ENCODE measurements at regions not wholly inside any gene's neighbourhood (a gene's known extent, or its start where the extent isn't known, plus 50 kb on each side); places are given as distances from the start of the nearest gene placed in this dataset.
"Not testable (repeated sequence)": the region's sequence is repeated elsewhere in the genome, so short reads cannot be mapped to it uniquely, and the experiment has no call there.

GRCh38 chr1:10943041-10943440 lies 69.4 kb upstream of the TARDBP start:
- no peak for DNase-seq

GRCh38 chr1:10943991-10944730 lies 68.3 kb upstream of the TARDBP start:
- no peak for DNase-seq

- DNase-seq = no peak
Observed at GRCh38 chr1:10945991-10946509, 66.4 kb upstream of the TARDBP start.

- no peak for DNase-seq
Observed at GRCh38 chr1:10947181-10947580, 65.3 kb upstream of the TARDBP start.

GRCh38 chr1:10947691-10948462 lies 64.6 kb upstream of the TARDBP start:
- DNase-seq = no peak

- no peak for DNase-seq
Observed at GRCh38 chr1:10948463-10948775, 64.0 kb upstream of the TARDBP start.

GRCh38 chr1:10950316-10951172 lies 61.9 kb upstream of the TARDBP start:
- DNase-seq = no peak

GRCh38 chr1:10951298-10951697 lies 61.2 kb upstream of the TARDBP start:
- DNase-seq = not testable (repeated sequence)

- DNase-seq = no peak
Observed at GRCh38 chr1:10951961-10952360, 60.5 kb upstream of the TARDBP start.

- DNase-seq = no peak
Observed at GRCh38 chr1:10953505-10954193, 58.8 kb upstream of the TARDBP start.

- no peak for DNase-seq
Observed at GRCh38 chr1:10957133-10957532, 55.3 kb upstream of the TARDBP start.

- DNase-seq = no peak
Observed at GRCh38 chr1:10958614-10959013, 53.8 kb upstream of the TARDBP start.

- DNase-seq = peak; percentile 92
Observed at GRCh38 chr1:10960411-10961299, 51.8 kb upstream of the TARDBP start.

GRCh38 chr1:10961300-10961833 lies 51.1 kb upstream of the TARDBP start:
- no peak for DNase-seq

- DNase-seq = no peak
Observed at GRCh38 chr1:10962483-10962882, 50.0 kb upstream of the TARDBP start.
